Mesenchymal stem cell (in vitro differentiated cells and primary cell): ENCODE measurements at regions not wholly inside any gene's neighbourhood (a gene's known extent, or its start where the extent isn't known, plus 50 kb on each side); places are given as distances from the start of the nearest gene placed in this dataset.

Experiments used
- DNase-seq: peaks from one replicate; pipeline ENCODE4 v3.0.0-alpha.2; 2013
- H2AFZ ChIP-seq: one replicate; pipeline ENCODE4 v1.6.1; 2013; ENCODE audit warnings: low read depth, mild to moderate bottlenecking, control low read depth, inconsistent platforms, low read length, moderate library complexity
- H2AK5ac ChIP-seq: 2 replicates; pipeline ENCODE4 v1.6.1; 2013; ENCODE audit warnings: low read length, moderate library complexity, mild to moderate bottlenecking, inconsistent platforms; ENCODE audit not compliant: severe bottlenecking
- H2BK120ac ChIP-seq: one replicate; pipeline ENCODE4 v1.6.1; 2013; ENCODE audit warnings: low read depth, mild to moderate bottlenecking, inconsistent platforms, low read length, moderate library complexity
- H2BK12ac ChIP-seq, 2 experiments: one replicate each; pipeline ENCODE4 v1.6.1; 2013; ENCODE audit warnings: inconsistent platforms in 2 of 2, low read length in 2 of 2, mild to moderate bottlenecking in 2 of 2, moderate library complexity in 2 of 2, control low read depth in 1 of 2
- H2BK15ac ChIP-seq: one replicate; pipeline ENCODE4 v1.6.1; 2013; ENCODE audit warnings: mild to moderate bottlenecking, low read depth, inconsistent platforms; ENCODE audit not compliant: poor library complexity, severe bottlenecking
- H2BK5ac ChIP-seq: 2 replicates; pipeline ENCODE4 v1.6.1; 2013; ENCODE audit warnings: low read depth, mild to moderate bottlenecking, low read length, control low read depth, inconsistent platforms; ENCODE audit not compliant: poor library complexity, severe bottlenecking
- H3K14ac ChIP-seq, 2 experiments: one replicate each; pipeline ENCODE4 v1.6.1; 2013; ENCODE audit warnings: inconsistent platforms in 2 of 2, low read length in 2 of 2, control low read depth in 1 of 2, mild to moderate bottlenecking in 1 of 2, moderate library complexity in 1 of 2
- H3K18ac ChIP-seq, 2 experiments: one replicate each; pipeline ENCODE4 v1.6.1; 2013; ENCODE audit warnings: inconsistent platforms in 2 of 2, low read length in 2 of 2, control low read depth in 1 of 2, low read depth in 1 of 2, mild to moderate bottlenecking in 1 of 2
- H3K23ac ChIP-seq, 2 experiments: one replicate each; pipeline ENCODE4 v1.6.1; 2013; ENCODE audit warnings: inconsistent platforms in 2 of 2, low read length in 2 of 2, mild to moderate bottlenecking in 2 of 2, moderate library complexity in 2 of 2, control low read depth in 1 of 2
- H3K27ac ChIP-seq: 2 replicates; pipeline ENCODE4 v1.5.1; 2013; ENCODE audit warnings: mild to moderate bottlenecking, moderate library complexity, low read length, control low read depth, inconsistent platforms; ENCODE audit not compliant: poor library complexity, severe bottlenecking
- H3K27me3 ChIP-seq, 2 experiments: 2 replicates each; pipeline versions ENCODE4 v1.6.1 to v1.7.0; 2013; ENCODE audit warnings: low read length in 2 of 2, mild to moderate bottlenecking in 2 of 2, moderate library complexity in 2 of 2, control low read depth in 1 of 2, inconsistent platforms in 1 of 2; ENCODE audit not compliant: control insufficient read depth in 1 of 2, insufficient read depth in 1 of 2
- H3K36me3 ChIP-seq, 2 experiments: 2 replicates each; pipeline versions ENCODE4 v1.6.1 to v1.7.0; 2013; ENCODE audit warnings: low read length in 2 of 2, control low read depth in 1 of 2, inconsistent platforms in 1 of 2, low read depth in 1 of 2, mild to moderate bottlenecking in 1 of 2; ENCODE audit not compliant: insufficient read depth in 2 of 2, control insufficient read depth in 1 of 2
- H3K4ac ChIP-seq, 2 experiments: one replicate each; pipeline ENCODE4 v1.6.1; 2013; ENCODE audit warnings: inconsistent platforms in 2 of 2, low read length in 2 of 2, mild to moderate bottlenecking in 2 of 2, moderate library complexity in 2 of 2, control low read depth in 1 of 2, low read depth in 1 of 2
- H3K4me1 ChIP-seq: 2 replicates; pipeline ENCODE4 v1.6.1; 2013; ENCODE audit warnings: low read depth, low read length, control low read depth; ENCODE audit not compliant: control insufficient read depth, insufficient read depth
- H3K4me2 ChIP-seq: 2 replicates; pipeline ENCODE4 v1.6.1; 2013; ENCODE audit warnings: low read length, mild to moderate bottlenecking, inconsistent platforms; ENCODE audit not compliant: poor library complexity, severe bottlenecking
- H3K4me3 ChIP-seq, 2 experiments: 2 replicates each; pipeline versions ENCODE4 v1.5.1 to v1.7.0; 2013; ENCODE audit warnings: low read length in 2 of 2, mild to moderate bottlenecking in 2 of 2, control low read depth in 1 of 2, low read depth in 1 of 2; ENCODE audit not compliant: insufficient read depth in 1 of 2
- H3K79me1 ChIP-seq: replicated peaks from 2 replicates; pipeline ENCODE4 v1.6.1; 2013; ENCODE audit warnings: mild to moderate bottlenecking, control low read depth, low read length, inconsistent platforms; ENCODE audit not compliant: poor library complexity, severe bottlenecking
- H3K9ac ChIP-seq: 2 replicates; pipeline ENCODE4 v1.7.0; 2013; ENCODE audit warnings: mild to moderate bottlenecking, low read length, moderate library complexity
- H3K9me3 ChIP-seq: 2 replicates; pipeline ENCODE4 v1.7.0; 2013; ENCODE audit warnings: mild to moderate bottlenecking, low read length; ENCODE audit not compliant: control insufficient read depth
- H4K8ac ChIP-seq: one replicate; pipeline ENCODE4 v1.6.1; 2013; ENCODE audit warnings: inconsistent platforms, mild to moderate bottlenecking, low read length, moderate library complexity
- H4K91ac ChIP-seq: one replicate; pipeline ENCODE4 v1.6.1; 2013; ENCODE audit warnings: mild to moderate bottlenecking, low read length, inconsistent platforms
- WGBS: methylation state at CpG from one replicate; pipeline ENCODE4 v1.1.7; 2013; ENCODE audit warnings: mixed read lengths; 5-methylcytosine and 5-hydroxymethylcytosine counted together

DNA sequence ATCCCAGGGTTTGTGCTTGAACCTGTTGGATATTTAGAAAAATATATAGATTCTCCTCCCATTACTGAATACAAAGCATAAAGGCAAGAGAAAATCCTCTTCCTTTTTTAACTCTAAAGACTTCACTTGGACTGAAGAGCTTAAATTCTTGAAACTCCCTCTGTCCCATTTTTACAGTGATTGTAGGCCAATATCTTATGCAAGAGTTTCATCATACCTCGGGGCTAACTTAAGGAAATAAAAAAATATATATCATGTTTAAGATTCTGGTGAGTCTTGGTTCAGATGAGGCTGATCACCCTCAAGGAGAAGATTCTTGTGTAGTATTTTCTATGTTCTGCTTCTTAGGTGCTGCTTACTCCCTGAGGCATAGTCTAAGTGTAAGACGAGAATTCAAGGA, 1449.6 kb downstream of the C4orf33 start:
- no peak overlapping the region for H3K4ac ChIP-seq
- H4K91ac ChIP-seq, result no peak overlapping the region
- H2BK15ac ChIP-seq, result no peak overlapping the region
- no peak overlapping the region for H2AFZ ChIP-seq
- no peak overlapping the region for H3K18ac ChIP-seq
- no peak overlapping the region for H2BK12ac ChIP-seq
- H3K14ac ChIP-seq, result no peak overlapping the region
- H3K9ac ChIP-seq, result no peak overlapping the region
- 91% methylated on average over 1 of the region's 2 CpGs for WGBS
- H3K4me2 ChIP-seq, result no peak overlapping the region
- no peak overlapping the region for H3K27ac ChIP-seq
- H2BK120ac ChIP-seq, result no peak overlapping the region
- H3K23ac ChIP-seq, result no peak overlapping the region
- no peaks in the 10 kb centered on the region for H3K36me3 ChIP-seq
- H2AK5ac ChIP-seq, result no peak overlapping the region
- H3K27me3 ChIP-seq, result no peaks in the 10 kb centered on the region
- no peak overlapping the region for H2BK5ac ChIP-seq
- H4K8ac ChIP-seq, result no peak overlapping the region
- no peak for DNase-seq
- H3K4me3 ChIP-seq, result no peak overlapping the region
- H3K79me1 ChIP-seq, result no peaks in the 10 kb centered on the region
- no peaks in the 10 kb centered on the region for H3K4me1 ChIP-seq
- H3K9me3 ChIP-seq, result no peaks in the 10 kb centered on the region

DNA sequence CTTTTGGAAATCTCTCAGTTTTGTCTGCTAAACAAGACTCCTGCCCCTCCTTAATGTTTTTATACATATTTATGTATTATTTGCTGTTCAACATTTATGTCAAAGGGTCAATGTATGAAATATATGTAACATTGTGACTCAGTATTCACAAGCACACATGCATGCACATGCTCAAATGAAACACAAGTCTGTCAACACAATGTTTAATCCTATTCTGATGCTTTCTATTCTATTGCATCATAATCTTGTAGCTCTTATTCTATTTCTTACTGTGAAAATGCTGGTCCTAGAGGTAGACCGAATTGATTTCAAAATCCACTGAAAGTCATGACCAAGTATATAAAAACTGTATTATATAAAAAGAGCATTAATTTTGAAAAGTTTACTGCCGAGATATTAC, 1463.3 kb downstream of the C4orf33 start:
- H3K36me3 ChIP-seq, result no peaks in the 10 kb centered on the region
- no CpG with 5 or more reads among the region's 2 CpGs for WGBS
- H3K27ac ChIP-seq, result no peak overlapping the region
- H3K4ac ChIP-seq, result no peak overlapping the region
- no peak overlapping the region for H3K14ac ChIP-seq
- no peak overlapping the region for H3K4me3 ChIP-seq
- H3K18ac ChIP-seq, result no peak overlapping the region
- DNase-seq, result no peak
- no peaks in the 10 kb centered on the region for H3K27me3 ChIP-seq
- H4K8ac ChIP-seq, result no peak overlapping the region
- no peak overlapping the region for H2BK5ac ChIP-seq
- H3K4me2 ChIP-seq, result no peak overlapping the region
- no peak overlapping the region for H2AFZ ChIP-seq
- H2BK15ac ChIP-seq, result no peak overlapping the region
- H2BK120ac ChIP-seq, result no peak overlapping the region
- no peak overlapping the region for H3K23ac ChIP-seq
- no peaks in the 10 kb centered on the region for H3K79me1 ChIP-seq
- no peak overlapping the region for H4K91ac ChIP-seq
- no peaks in the 10 kb centered on the region for H3K4me1 ChIP-seq
- no peaks in the 10 kb centered on the region for H3K9me3 ChIP-seq
- H2AK5ac ChIP-seq, result no peak overlapping the region
- H3K9ac ChIP-seq, result no peak overlapping the region
- H2BK12ac ChIP-seq, result no peak overlapping the region

DNA sequence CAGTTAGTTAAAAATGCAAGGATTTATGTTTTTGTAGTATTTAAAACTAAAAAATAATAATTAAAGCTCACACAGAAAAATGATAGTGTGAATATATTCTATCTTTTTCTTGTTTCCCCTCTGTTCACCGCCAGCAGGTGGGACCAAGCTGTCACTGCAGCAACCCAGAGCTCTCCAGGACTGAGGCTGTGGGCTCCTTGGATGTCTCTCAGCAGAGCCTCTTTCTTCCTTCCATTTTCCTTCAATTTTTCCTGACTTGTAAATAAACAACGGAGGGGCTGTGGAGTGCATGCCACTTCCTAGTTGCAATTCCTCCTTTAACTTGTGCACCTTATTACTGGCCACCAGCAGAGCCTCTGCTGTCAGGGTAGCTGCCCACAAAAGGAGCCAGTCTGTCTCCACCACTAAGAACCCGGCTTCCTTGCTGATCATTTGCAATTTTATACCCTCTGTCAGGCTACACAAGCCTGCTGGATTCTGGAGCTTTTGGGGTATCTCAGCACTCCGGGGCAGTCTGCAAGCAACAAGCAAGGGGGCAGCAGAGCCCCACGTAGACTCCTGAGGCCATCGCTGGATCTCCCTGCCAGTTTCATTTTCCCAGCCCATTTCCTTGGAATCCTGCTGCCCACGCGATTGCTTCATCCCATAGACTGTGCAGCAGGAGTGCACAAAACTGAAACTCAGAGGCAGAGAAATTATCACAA, 1467.4 kb downstream of the C4orf33 start:
- Histone ChIP-seq H2BK5ac (no peak overlapping the region), H2BK15ac (no peak overlapping the region), H3K27me3 (no peaks in the 10 kb centered on the region), H3K9ac (peak overlapping the region; percentile 74), H2BK120ac (no peak overlapping the region), H3K18ac (peak overlapping the region in 1 of 2 experiments; percentile 22), H3K79me1 (no peaks in the 10 kb centered on the region), H2BK12ac (no peak overlapping the region), H3K4ac (no peak overlapping the region), H4K91ac (no peak overlapping the region), H4K8ac (peak overlapping the region; percentile 23), H3K4me2 (peak overlapping the region; percentile 77), H3K9me3 (peaks cover 2% of the 10 kb centered on the region), H2AK5ac (no peak overlapping the region), H3K36me3 (no peaks in the 10 kb centered on the region), H2AFZ (no peak overlapping the region), H3K14ac (no peak overlapping the region), H3K4me3 (peak overlapping the region in 1 of 2 experiments; percentile 77), H3K4me1 (no peaks in the 10 kb centered on the region), H3K27ac (peak overlapping the region; percentile 28), H3K23ac (no peak overlapping the region)
- 36% methylated on average over 8 of the region's 8 CpGs for WGBS
- DNase-seq, result peak; percentile 78

DNA sequence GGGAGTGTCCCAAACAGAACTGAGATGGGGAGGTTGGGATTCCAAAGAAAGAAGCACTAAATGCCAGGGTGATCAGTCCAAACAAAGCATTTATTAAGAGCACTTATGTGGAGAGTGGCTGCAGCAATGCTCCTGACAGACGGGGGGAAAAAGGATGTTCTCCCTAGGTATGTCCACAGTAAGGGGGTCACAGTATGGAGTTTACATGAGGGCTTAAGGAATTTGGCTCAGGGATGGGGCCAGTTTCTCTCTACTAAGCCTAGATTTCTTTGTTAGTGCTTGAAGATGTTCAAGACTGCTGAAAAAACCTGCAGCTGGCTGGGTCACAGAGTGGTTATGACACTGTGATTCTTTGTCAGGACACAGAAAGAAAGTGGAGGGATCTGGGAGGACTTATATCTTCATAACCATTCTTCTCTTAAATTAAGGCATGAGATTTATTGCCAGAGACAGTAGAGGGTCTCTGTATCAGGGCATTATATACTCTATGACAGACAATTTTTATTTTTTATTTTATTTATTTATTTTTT, 1468.0 kb downstream of the C4orf33 start:
- Histone ChIP-seq H3K79me1 (no peaks in the 10 kb centered on the region), H3K23ac (no peak overlapping the region), H3K36me3 (no peaks in the 10 kb centered on the region), H3K9ac (peak overlapping the region; percentile 74), H3K4me2 (peak overlapping the region; percentile 77), H2AK5ac (no peak overlapping the region), H3K9me3 (peaks cover 4% of the 10 kb centered on the region), H3K4ac (no peak overlapping the region), H3K14ac (no peak overlapping the region), H4K91ac (no peak overlapping the region), H2BK15ac (no peak overlapping the region), H2AFZ (no peak overlapping the region), H3K4me3 (peak overlapping the region in 1 of 2 experiments; percentile 77), H4K8ac (peak overlapping the region; percentile 23), H2BK5ac (no peak overlapping the region), H3K18ac (no peak overlapping the region), H2BK120ac (no peak overlapping the region), H3K27ac (no peak overlapping the region), H2BK12ac (no peak overlapping the region), H3K27me3 (no peaks in the 10 kb centered on the region), H3K4me1 (no peaks in the 10 kb centered on the region)
- no peak for DNase-seq
- WGBS, result 76% methylated on average over 1 of the region's 1 CpG
